ENCODE measurements at regions not wholly inside any gene's neighbourhood (a gene's known extent, or its start where the extent isn't known, plus 50 kb on each side); places are given as distances from the start of the nearest gene placed in this dataset.

GRCh38 chr1:194474701-194475100 lies 1288.3 kb upstream of the B3GALT2 start:
- ATAC-seq (ENCODE audit: insufficient number of reproducible peaks, low FRiP score, low read depth) (no peak), DNase-seq (ENCODE audit: low spot score) (no peak)
- H3K27me3 ChIP-seq (replicated peaks; ENCODE audit: insufficient read depth): no peaks in the 10 kb centered on the region
- H3K9me3 ChIP-seq: no peaks in the 10 kb centered on the region
- H3K36me3 ChIP-seq: no peaks in the 10 kb centered on the region
- no peak for TF ChIP-seq CTCF (IDR thresholded peaks at IDR 0.05)
- no peak overlapping the region for H3K4me3 ChIP-seq
- H3K4me1 ChIP-seq (ENCODE audit: control insufficient read depth in 1 of 2, low read depth in 2 of 2): no peaks in the 10 kb centered on the region
- H3K27ac ChIP-seq: no peak overlapping the region

GRCh38 chr1:194473766-194474165 lies 1287.4 kb upstream of the B3GALT2 start:
- Histone ChIP-seq H3K36me3 (no peaks in the 10 kb centered on the region), H3K9me3 (no peaks in the 10 kb centered on the region), H3K4me3 (no peak overlapping the region), H3K27me3 (replicated peaks; ENCODE audit: insufficient read depth) (no peaks in the 10 kb centered on the region), H3K4me1 (ENCODE audit: control insufficient read depth in 1 of 2, low read depth in 2 of 2) (no peaks in the 10 kb centered on the region), H3K27ac (no peak overlapping the region)
- no peak for TF ChIP-seq CTCF (IDR thresholded peaks at IDR 0.05)
- no peak for ATAC-seq (ENCODE audit: insufficient number of reproducible peaks, low FRiP score, low read depth)
- no peak for DNase-seq (ENCODE audit: low spot score)

- no peak for TF ChIP-seq CTCF (IDR thresholded peaks at IDR 0.05)
- H3K36me3 ChIP-seq: no peaks in the 10 kb centered on the region
- DNase-seq (ENCODE audit: low spot score) (no peak), ATAC-seq (ENCODE audit: insufficient number of reproducible peaks, low FRiP score, low read depth) (no peak)
- H3K27ac ChIP-seq: no peak overlapping the region
- H3K4me1 ChIP-seq (ENCODE audit: control insufficient read depth in 1 of 2, low read depth in 2 of 2): no peaks in the 10 kb centered on the region
- no peak overlapping the region for H3K4me3 ChIP-seq
- no peaks in the 10 kb centered on the region for H3K27me3 ChIP-seq (replicated peaks; ENCODE audit: insufficient read depth)
- H3K9me3 ChIP-seq: no peaks in the 10 kb centered on the region
These were observed 1282.9 kb upstream of the B3GALT2 start for GRCh38 chr1:194469282-194469681.

- no peaks in the 10 kb centered on the region for H3K4me1 ChIP-seq (ENCODE audit: control insufficient read depth in 1 of 2, low read depth in 2 of 2)
- no peak for DNase-seq (ENCODE audit: low spot score)
- no peak for TF ChIP-seq CTCF (IDR thresholded peaks at IDR 0.05)
- no peaks in the 10 kb centered on the region for H3K27me3 ChIP-seq (replicated peaks; ENCODE audit: insufficient read depth)
- ATAC-seq (ENCODE audit: insufficient number of reproducible peaks, low FRiP score, low read depth): no peak
- H3K27ac ChIP-seq: no peak overlapping the region
- no peaks in the 10 kb centered on the region for H3K36me3 ChIP-seq
- no peaks in the 10 kb centered on the region for H3K9me3 ChIP-seq
- no peak overlapping the region for H3K4me3 ChIP-seq
These were observed 1280.3 kb upstream of the B3GALT2 start for GRCh38 chr1:194466706-194467105.

GRCh38 chr1:194447636-194448035 lies 1261.2 kb upstream of the B3GALT2 start:
- no peaks in the 10 kb centered on the region for H3K9me3 ChIP-seq
- no peak for TF ChIP-seq CTCF (IDR thresholded peaks at IDR 0.05)
- H3K4me3 ChIP-seq: no peak overlapping the region
- no peak overlapping the region for H3K27ac ChIP-seq
- H3K27me3 ChIP-seq (replicated peaks; ENCODE audit: insufficient read depth): no peaks in the 10 kb centered on the region
- DNase-seq (ENCODE audit: low spot score) (no peak), ATAC-seq (ENCODE audit: insufficient number of reproducible peaks, low FRiP score, low read depth) (no peak)
- no peaks in the 10 kb centered on the region for H3K4me1 ChIP-seq (ENCODE audit: control insufficient read depth in 1 of 2, low read depth in 2 of 2)
- no peaks in the 10 kb centered on the region for H3K36me3 ChIP-seq
